ENCODE measurements at regions not wholly inside any gene's neighbourhood (a gene's known extent, or its start where the extent isn't known, plus 50 kb on each side); places are given as distances from the start of the nearest gene placed in this dataset.
A peak's percentile ranks its signal among the peaks of the same experiment; 100 is the strongest.
"Not testable (repeated sequence)": the region's sequence is repeated elsewhere in the genome, so short reads cannot be mapped to it uniquely, and the experiment has no call there.

DNA sequence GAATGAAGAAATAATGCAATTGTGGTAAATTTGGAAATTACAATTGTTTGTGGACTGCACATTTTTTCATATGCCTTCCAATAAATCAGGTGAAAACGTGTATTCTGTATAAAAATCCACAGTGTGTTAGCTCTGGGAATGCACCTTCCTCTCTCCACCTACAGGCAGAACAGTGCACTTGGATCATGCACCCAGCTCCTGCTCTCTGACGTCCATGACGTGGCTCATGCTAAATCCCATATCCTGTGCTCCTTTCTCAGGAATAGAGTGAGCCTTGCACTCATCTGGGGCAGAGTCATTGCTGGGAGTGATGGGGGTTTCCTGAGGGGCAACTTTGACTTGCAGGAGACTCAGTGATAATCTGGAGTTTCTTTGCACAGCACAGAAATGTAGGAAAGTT is 1282.1 kb downstream of the TMEM121 start:
- H3K27ac ChIP-seq (replicated peaks), result no peak overlapping the region
- no peak overlapping the region for H3K4me3 ChIP-seq (replicated peaks; ENCODE audit: insufficient read depth, low read length)
- no peak for DNase-seq (ENCODE audit: low read depth in 1 of 2, low spot score in 1 of 2)
- TF ChIP-seq POLR2AphosphoS5 (IDR thresholded peaks at IDR 0.05; ENCODE audit: low read depth), result no peak
- TF ChIP-seq, protein P1, sequence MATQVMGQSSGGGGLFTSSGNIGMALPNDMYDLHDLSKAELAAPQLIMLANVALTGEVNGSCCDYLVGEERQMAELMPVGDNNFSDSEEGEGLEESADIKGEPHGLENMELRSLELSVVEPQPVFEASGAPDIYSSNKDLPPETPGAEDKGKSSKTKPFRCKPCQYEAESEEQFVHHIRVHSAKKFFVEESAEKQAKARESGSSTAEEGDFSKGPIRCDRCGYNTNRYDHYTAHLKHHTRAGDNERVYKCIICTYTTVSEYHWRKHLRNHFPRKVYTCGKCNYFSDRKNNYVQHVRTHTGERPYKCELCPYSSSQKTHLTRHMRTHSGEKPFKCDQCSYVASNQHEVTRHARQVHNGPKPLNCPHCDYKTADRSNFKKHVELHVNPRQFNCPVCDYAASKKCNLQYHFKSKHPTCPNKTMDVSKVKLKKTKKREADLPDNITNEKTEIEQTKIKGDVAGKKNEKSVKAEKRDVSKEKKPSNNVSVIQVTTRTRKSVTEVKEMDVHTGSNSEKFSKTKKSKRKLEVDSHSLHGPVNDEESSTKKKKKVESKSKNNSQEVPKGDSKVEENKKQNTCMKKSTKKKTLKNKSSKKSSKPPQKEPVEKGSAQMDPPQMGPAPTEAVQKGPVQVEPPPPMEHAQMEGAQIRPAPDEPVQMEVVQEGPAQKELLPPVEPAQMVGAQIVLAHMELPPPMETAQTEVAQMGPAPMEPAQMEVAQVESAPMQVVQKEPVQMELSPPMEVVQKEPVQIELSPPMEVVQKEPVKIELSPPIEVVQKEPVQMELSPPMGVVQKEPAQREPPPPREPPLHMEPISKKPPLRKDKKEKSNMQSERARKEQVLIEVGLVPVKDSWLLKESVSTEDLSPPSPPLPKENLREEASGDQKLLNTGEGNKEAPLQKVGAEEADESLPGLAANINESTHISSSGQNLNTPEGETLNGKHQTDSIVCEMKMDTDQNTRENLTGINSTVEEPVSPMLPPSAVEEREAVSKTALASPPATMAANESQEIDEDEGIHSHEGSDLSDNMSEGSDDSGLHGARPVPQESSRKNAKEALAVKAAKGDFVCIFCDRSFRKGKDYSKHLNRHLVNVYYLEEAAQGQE (IDR thresholded peaks at IDR 0.05; ENCODE audit: insufficient replicate concordance, low read depth), result no peak
- no peak for TF ChIP-seq SPI1 (IDR thresholded peaks at IDR 0.05; ENCODE audit: borderline replicate concordance, low read depth)
- TF ChIP-seq GABPA (IDR thresholded peaks at IDR 0.05; ENCODE audit: low read depth), result no peak
- TF ChIP-seq, protein P2, sequence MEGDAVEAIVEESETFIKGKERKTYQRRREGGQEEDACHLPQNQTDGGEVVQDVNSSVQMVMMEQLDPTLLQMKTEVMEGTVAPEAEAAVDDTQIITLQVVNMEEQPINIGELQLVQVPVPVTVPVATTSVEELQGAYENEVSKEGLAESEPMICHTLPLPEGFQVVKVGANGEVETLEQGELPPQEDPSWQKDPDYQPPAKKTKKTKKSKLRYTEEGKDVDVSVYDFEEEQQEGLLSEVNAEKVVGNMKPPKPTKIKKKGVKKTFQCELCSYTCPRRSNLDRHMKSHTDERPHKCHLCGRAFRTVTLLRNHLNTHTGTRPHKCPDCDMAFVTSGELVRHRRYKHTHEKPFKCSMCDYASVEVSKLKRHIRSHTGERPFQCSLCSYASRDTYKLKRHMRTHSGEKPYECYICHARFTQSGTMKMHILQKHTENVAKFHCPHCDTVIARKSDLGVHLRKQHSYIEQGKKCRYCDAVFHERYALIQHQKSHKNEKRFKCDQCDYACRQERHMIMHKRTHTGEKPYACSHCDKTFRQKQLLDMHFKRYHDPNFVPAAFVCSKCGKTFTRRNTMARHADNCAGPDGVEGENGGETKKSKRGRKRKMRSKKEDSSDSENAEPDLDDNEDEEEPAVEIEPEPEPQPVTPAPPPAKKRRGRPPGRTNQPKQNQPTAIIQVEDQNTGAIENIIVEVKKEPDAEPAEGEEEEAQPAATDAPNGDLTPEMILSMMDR (IDR thresholded peaks at IDR 0.05; ENCODE audit: insufficient read depth, low read length), result no peak
- H3K27me3 ChIP-seq (ENCODE audit: insufficient read depth, poor library complexity, severe bottlenecking), result peaks cover 2% of the 10 kb centered on the region

- Histone ChIP-seq H3K27ac (replicated peaks) (no peak overlapping the region), H3K27me3 (ENCODE audit: insufficient read depth, poor library complexity, severe bottlenecking) (peaks cover 1% of the 10 kb centered on the region), H3K4me3 (replicated peaks; ENCODE audit: insufficient read depth, low read length) (no peak overlapping the region)
- DNase-seq (ENCODE audit: low read depth in 1 of 2, low spot score in 1 of 2), result no peak
- TF ChIP-seq, protein P1 (IDR thresholded peaks at IDR 0.05; ENCODE audit: insufficient replicate concordance, low read depth), result no peak
- TF ChIP-seq SPI1 (IDR thresholded peaks at IDR 0.05; ENCODE audit: borderline replicate concordance, low read depth) (no peak), GABPA (IDR thresholded peaks at IDR 0.05; ENCODE audit: low read depth) (no peak), POLR2AphosphoS5 (IDR thresholded peaks at IDR 0.05; ENCODE audit: low read depth) (no peak)
- TF ChIP-seq, protein P2 (IDR thresholded peaks at IDR 0.05; ENCODE audit: insufficient read depth, low read length), result no peak
These were observed 1282.5 kb downstream of the TMEM121 start for GRCh38 chr14:106808907-106809306.

DNA sequence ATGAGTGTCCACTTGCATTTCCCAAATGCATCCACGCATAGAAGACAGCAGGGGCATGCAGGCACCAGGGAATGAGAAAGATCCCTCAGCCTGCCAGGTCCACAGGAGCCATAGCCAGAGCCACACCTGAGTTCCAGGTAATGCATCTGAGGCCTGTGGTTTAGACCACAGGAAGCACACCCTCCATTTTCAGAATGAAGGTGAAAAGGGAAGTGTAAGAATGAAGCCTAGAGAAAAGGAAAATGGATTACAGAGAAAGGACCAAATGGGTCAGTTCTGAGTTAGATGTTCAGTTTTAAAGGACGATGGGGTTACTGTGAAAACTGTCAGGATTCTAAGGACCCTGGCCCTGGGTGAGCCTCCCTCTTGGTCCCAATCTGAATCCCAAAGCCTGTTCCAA is 1283.2 kb downstream of the TMEM121 start:
- Histone ChIP-seq H3K4me3 (replicated peaks; ENCODE audit: insufficient read depth, low read length) (no peak overlapping the region), H3K27me3 (ENCODE audit: insufficient read depth, poor library complexity, severe bottlenecking) (no peaks in the 10 kb centered on the region), H3K27ac (replicated peaks) (no peak overlapping the region)
- no peak for DNase-seq (ENCODE audit: low read depth in 1 of 2, low spot score in 1 of 2)
- TF ChIP-seq, protein P1 (IDR thresholded peaks at IDR 0.05; ENCODE audit: insufficient replicate concordance, low read depth), result no peak
- peak; percentile 29; the same call in 1 of the 2 replicates for TF ChIP-seq SPI1 (IDR thresholded peaks at IDR 0.05; ENCODE audit: borderline replicate concordance, low read depth)

DNA sequence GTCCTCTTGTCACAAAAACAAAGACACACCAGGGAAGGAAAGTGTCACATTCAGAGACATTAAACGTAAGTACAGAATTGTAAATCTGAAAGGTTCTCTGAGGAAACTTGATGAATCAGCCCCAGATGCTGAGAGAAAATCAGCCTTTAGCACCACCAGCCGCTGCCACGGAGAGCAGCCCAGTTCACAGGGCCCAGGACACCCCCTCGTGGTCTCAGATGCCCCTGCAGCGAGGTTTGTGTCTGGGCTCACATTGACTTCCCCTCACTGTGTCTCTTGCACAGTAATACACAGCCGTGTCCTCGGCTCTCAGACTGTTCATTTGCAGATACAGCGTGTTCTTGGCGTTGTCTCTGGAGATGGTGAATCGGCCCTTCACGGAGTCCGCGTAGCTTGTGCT is 1283.8 kb downstream of the TMEM121 start:
- not testable (repeated sequence) for H3K4me3 ChIP-seq (replicated peaks; ENCODE audit: insufficient read depth, low read length); H3K27me3 ChIP-seq (ENCODE audit: insufficient read depth, poor library complexity, severe bottlenecking); H3K27ac ChIP-seq (replicated peaks)
- DNase-seq (ENCODE audit: low read depth in 1 of 2, low spot score in 1 of 2), result peak in 1 of 2 experiments; percentile 12
